Parathyroid adenoma (tissue), 2 donors: ENCODE measurements at regions not wholly inside any gene's neighbourhood (a gene's known extent, or its start where the extent isn't known, plus 50 kb on each side); places are given as distances from the start of the nearest gene placed in this dataset.

Experiments
- H2AFZ ChIP-seq: fragments of 300-600 bp; sonication (generic); one replicate; pipeline ENCODE4 v1.7.0; 2017; ENCODE audit warnings: antibody characterized with exemption, mild to moderate bottlenecking
- H3K27ac ChIP-seq: fragments of 300-600 bp; sonication (generic); one replicate; pipeline ENCODE4 v1.7.0; 2017
- H3K27me3 ChIP-seq: fragments of 300-600 bp; sonication (generic); one replicate; pipeline ENCODE4 v1.7.0; 2017; ENCODE audit warnings: low read length; ENCODE audit not compliant: control insufficient read depth, insufficient read depth
- H3K36me3 ChIP-seq: fragments of 300-600 bp; sonication (generic); one replicate; pipeline ENCODE4 v1.7.0; 2017; ENCODE audit warnings: low read length; ENCODE audit not compliant: control insufficient read depth, insufficient read depth
- H3K4me1 ChIP-seq: fragments of 300-600 bp; sonication (generic); one replicate; pipeline ENCODE4 v1.7.0; 2017; ENCODE audit warnings: control low read depth
- H3K4me2 ChIP-seq: fragments of 300-600 bp; sonication (generic); one replicate; pipeline ENCODE4 v1.7.0; 2017; ENCODE audit warnings: low read length
- H3K4me3 ChIP-seq: fragments of 300-600 bp; sonication (generic); one replicate; pipeline ENCODE4 v1.7.0; 2017; ENCODE audit warnings: low read depth, low read length
- H3K79me2 ChIP-seq: fragments of 300-600 bp; sonication (generic); one replicate; pipeline ENCODE4 v1.7.0; 2017; ENCODE audit warnings: control low read depth
- H3K9ac ChIP-seq: fragments of 300-600 bp; sonication (generic); one replicate; pipeline ENCODE4 v1.7.0; 2017; ENCODE audit warnings: mild to moderate bottlenecking
- H3K9me3 ChIP-seq: fragments of 300-600 bp; sonication (generic); one replicate; pipeline ENCODE4 v1.7.0; 2017; ENCODE audit warnings: low read length; ENCODE audit not compliant: control insufficient read depth
- TF ChIP-seq, protein P1 (sequence below): fragments of 300-600 bp; sonication (generic); IDR thresholded peaks from one replicate; pipeline ENCODE4 v1.7.0; 2017; ENCODE audit warnings: antibody characterized with exemption, mild to moderate bottlenecking
- donor health status: primary hyperparathyroidism.

DNA sequence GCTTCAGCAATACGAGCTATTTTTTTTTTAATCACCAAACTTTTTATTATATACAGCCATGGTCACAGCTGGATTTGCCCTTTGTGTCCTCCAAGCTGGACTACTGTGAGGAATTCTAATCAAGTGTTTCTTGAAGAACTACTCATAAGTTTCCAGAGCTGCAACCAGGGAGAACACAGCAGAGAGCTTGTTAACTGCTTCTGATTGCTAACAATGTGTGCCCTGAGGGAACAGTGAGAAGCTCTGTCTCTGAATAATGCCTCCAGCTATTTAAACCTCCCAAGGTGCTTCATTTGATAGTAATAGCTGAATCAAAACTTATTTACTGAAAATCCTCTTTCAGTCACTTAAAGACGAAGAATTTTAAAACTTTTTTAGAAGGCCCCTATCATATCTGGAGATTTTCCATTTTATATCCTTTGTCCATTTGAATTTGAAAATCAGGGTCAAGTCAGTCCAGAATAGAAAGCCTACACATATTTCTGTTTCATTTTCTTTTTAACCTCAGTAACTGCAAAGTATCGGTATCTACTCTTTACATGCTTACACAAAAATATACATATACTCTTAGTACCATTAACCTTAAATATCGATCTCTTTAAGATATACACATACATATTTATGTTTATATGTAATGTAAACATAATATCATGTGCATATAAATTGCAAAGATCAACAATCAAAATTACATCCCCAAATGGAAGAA is 1024.2 kb downstream of the GRM8 start:
- Histone ChIP-seq H2AFZ (no peak overlapping the region), H3K36me3 (no peaks in the 10 kb centered on the region), H3K9me3 (no peaks in the 10 kb centered on the region), H3K27ac (no peak overlapping the region), H3K27me3 (no peaks in the 10 kb centered on the region), H3K79me2 (no peaks in the 10 kb centered on the region), H3K4me2 (no peak overlapping the region), H3K4me1 (no peaks in the 10 kb centered on the region), H3K9ac (no peak overlapping the region), H3K4me3 (no peak overlapping the region)
- TF ChIP-seq, protein P1, sequence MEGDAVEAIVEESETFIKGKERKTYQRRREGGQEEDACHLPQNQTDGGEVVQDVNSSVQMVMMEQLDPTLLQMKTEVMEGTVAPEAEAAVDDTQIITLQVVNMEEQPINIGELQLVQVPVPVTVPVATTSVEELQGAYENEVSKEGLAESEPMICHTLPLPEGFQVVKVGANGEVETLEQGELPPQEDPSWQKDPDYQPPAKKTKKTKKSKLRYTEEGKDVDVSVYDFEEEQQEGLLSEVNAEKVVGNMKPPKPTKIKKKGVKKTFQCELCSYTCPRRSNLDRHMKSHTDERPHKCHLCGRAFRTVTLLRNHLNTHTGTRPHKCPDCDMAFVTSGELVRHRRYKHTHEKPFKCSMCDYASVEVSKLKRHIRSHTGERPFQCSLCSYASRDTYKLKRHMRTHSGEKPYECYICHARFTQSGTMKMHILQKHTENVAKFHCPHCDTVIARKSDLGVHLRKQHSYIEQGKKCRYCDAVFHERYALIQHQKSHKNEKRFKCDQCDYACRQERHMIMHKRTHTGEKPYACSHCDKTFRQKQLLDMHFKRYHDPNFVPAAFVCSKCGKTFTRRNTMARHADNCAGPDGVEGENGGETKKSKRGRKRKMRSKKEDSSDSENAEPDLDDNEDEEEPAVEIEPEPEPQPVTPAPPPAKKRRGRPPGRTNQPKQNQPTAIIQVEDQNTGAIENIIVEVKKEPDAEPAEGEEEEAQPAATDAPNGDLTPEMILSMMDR: no peak

DNA sequence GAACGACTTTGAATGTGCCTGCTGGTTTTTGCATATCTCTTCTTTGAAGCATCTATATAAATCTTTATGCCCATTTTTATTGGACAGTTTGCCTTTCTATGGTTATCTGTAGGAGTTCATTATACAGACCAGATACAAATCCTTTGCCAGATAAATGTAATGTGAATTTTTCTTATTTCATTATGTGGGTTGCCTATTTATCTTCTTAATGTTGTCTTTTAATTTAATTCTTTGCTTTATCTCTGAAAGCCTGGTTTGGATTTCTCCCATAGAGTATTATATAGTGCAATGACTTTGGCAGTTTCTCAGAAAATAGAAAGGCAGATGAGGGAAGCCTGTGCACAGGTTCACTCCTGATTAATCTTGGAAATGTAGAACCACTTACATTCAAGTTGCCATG is 1025.1 kb downstream of the GRM8 start:
- no peak overlapping the region for H3K4me2 ChIP-seq
- H3K27ac ChIP-seq: no peak overlapping the region
- H3K36me3 ChIP-seq: no peaks in the 10 kb centered on the region
- H3K79me2 ChIP-seq: no peaks in the 10 kb centered on the region
- no peaks in the 10 kb centered on the region for H3K27me3 ChIP-seq
- no peak overlapping the region for H3K4me3 ChIP-seq
- no peak overlapping the region for H2AFZ ChIP-seq
- TF ChIP-seq, protein P1: no peak
- no peaks in the 10 kb centered on the region for H3K9me3 ChIP-seq
- H3K4me1 ChIP-seq: no peaks in the 10 kb centered on the region
- H3K9ac ChIP-seq: no peak overlapping the region

DNA sequence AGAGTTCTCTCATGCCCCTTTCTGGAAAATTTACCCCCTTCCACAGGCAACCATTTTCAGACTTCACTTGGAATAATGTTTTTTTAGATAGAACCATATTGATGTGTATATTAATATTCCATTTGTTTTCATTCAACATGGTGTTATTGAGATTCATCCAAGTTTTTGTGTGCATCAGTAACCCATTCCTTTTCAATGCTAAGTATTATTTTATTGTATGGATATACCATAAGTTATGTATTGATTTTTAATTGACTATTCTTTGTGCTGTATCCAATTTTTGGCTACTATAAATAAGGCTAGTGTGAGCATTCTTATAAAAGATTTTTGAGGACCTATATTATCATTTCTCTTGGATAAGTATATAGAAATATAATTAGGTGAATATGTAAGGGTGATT is 1025.7 kb downstream of the GRM8 start:
- no peaks in the 10 kb centered on the region for H3K27me3 ChIP-seq
- H3K4me2 ChIP-seq: no peak overlapping the region
- no peak overlapping the region for H3K4me3 ChIP-seq
- TF ChIP-seq, protein P1: no peak
- no peaks in the 10 kb centered on the region for H3K36me3 ChIP-seq
- no peaks in the 10 kb centered on the region for H3K4me1 ChIP-seq
- no peak overlapping the region for H3K27ac ChIP-seq
- H2AFZ ChIP-seq: no peak overlapping the region
- no peaks in the 10 kb centered on the region for H3K79me2 ChIP-seq
- no peaks in the 10 kb centered on the region for H3K9me3 ChIP-seq
- H3K9ac ChIP-seq: no peak overlapping the region

DNA sequence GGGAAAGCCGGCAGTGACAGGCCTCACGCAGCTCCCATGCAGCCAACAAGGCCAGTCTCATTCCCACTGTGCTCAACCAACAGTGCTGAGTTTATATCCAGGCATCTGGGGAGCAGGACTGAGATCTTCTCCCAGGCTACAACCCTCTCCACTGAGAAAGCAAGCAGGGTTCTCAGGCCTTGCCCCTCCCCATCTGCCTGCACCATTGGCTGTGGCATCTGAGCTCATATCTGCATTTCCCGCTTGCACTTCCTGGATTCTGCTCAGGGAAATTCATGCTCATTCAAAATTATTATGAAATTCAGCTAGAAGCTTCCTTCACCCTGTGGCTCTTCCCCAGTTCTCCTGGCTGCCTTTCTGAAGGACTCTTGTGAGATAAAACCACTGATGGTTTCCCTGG is 1029.0 kb downstream of the GRM8 start:
- TF ChIP-seq, protein P1: no peak
- Histone ChIP-seq H3K27me3 (no peaks in the 10 kb centered on the region), H3K4me1 (no peaks in the 10 kb centered on the region), H3K9me3 (no peaks in the 10 kb centered on the region), H3K79me2 (no peaks in the 10 kb centered on the region), H3K4me2 (no peak overlapping the region), H3K9ac (no peak overlapping the region), H2AFZ (no peak overlapping the region), H3K36me3 (no peaks in the 10 kb centered on the region), H3K27ac (no peak overlapping the region), H3K4me3 (no peak overlapping the region)

DNA sequence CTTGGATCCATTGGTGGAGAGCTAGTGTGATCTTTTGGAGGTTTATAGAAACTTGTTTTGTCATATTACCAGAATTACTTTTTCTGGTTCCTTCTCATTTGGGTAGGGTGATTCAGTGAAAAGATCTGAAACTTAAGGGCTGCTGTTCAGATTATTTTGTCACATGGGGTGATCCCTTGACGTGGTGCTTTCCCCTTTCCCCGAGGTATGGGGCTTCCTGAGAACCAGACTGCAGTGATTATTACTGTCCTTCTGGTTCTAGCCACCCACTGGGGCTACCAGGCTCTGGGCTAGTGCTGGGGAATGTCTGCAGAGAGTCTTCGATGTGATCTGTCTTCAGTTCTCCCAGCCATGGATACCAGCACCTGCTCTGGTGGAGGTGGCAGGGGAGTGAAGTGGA is 1030.0 kb downstream of the GRM8 start:
- TF ChIP-seq, protein P1: no peak
- no peaks in the 10 kb centered on the region for H3K36me3 ChIP-seq
- H3K4me3 ChIP-seq: no peak overlapping the region
- no peak overlapping the region for H2AFZ ChIP-seq
- no peak overlapping the region for H3K9ac ChIP-seq
- no peak overlapping the region for H3K4me2 ChIP-seq
- no peaks in the 10 kb centered on the region for H3K79me2 ChIP-seq
- H3K4me1 ChIP-seq: no peaks in the 10 kb centered on the region
- no peaks in the 10 kb centered on the region for H3K9me3 ChIP-seq
- no peak overlapping the region for H3K27ac ChIP-seq
- no peaks in the 10 kb centered on the region for H3K27me3 ChIP-seq
